ENCODE measurements at regions not wholly inside any gene's neighbourhood (a gene's known extent, or its start where the extent isn't known, plus 50 kb on each side); places are given as distances from the start of the nearest gene placed in this dataset.

- H3K27me3 ChIP-seq, result no peaks in the 10 kb centered on the region
- no peak overlapping the region for H3K4me3 ChIP-seq
- DNase-seq (ENCODE audit: extremely low spot score), result no peak
- WGBS, result no CpG with 5 or more reads among the region's 11 CpGs
- H3K36me3 ChIP-seq, result no peaks in the 10 kb centered on the region
- intact Hi-C loops (cut with DNase I), result no loop called here
- no peak for TF ChIP-seq POLR2AphosphoS5 (IDR thresholded peaks at IDR 0.05)
- TF ChIP-seq POLR2A (IDR thresholded peaks at IDR 0.05; ENCODE audit: low read depth), result no peak
- no peak for TF ChIP-seq CTCF (IDR thresholded peaks at IDR 0.05)
- no peak for TF ChIP-seq EP300 (IDR thresholded peaks at IDR 0.05)
- no peaks in the 10 kb centered on the region for H3K9me3 ChIP-seq
- H3K27ac ChIP-seq (replicated peaks in 1 of 4), result no peak overlapping the region
- no peaks in the 10 kb centered on the region for H3K4me1 ChIP-seq
Measured at GRCh38 chrY:12253756-12254155, 447.3 kb upstream of the USP9Y start.

- DNase-seq (ENCODE audit: extremely low spot score), result no peak
- Histone ChIP-seq H3K4me3 (no peak overlapping the region), H3K4me1 (no peaks in the 10 kb centered on the region), H3K27ac (replicated peaks in 1 of 4) (no peak overlapping the region), H3K36me3 (no peaks in the 10 kb centered on the region), H3K27me3 (no peaks in the 10 kb centered on the region), H3K9me3 (no peaks in the 10 kb centered on the region)
- intact Hi-C loops (cut with DNase I), result no loop called here
- WGBS, result no CpG with 5 or more reads among the region's 4 CpGs
- no peak for TF ChIP-seq POLR2A (IDR thresholded peaks at IDR 0.05; ENCODE audit: low read depth)
- no peak for TF ChIP-seq CTCF (IDR thresholded peaks at IDR 0.05)
- no peak for TF ChIP-seq POLR2AphosphoS5 (IDR thresholded peaks at IDR 0.05)
- TF ChIP-seq EP300 (IDR thresholded peaks at IDR 0.05), result no peak
Measured at GRCh38 chrY:12271162-12271561, 429.9 kb upstream of the USP9Y start.

GRCh38 chrY:12285608-12286007, 415.4 kb upstream of the USP9Y start:
- no peak overlapping the region for H3K4me3 ChIP-seq
- H3K36me3 ChIP-seq, result no peaks in the 10 kb centered on the region
- WGBS, result no CpG with 5 or more reads among the region's 5 CpGs
- H3K27ac ChIP-seq (replicated peaks in 1 of 4), result no peak overlapping the region
- H3K9me3 ChIP-seq, result no peaks in the 10 kb centered on the region
- H3K4me1 ChIP-seq, result no peaks in the 10 kb centered on the region
- DNase-seq (ENCODE audit: extremely low spot score), result no peak
- H3K27me3 ChIP-seq, result no peaks in the 10 kb centered on the region
- intact Hi-C loops (cut with DNase I), result no loop called here
- TF ChIP-seq EP300 (IDR thresholded peaks at IDR 0.05) (no peak), POLR2A (IDR thresholded peaks at IDR 0.05; ENCODE audit: low read depth) (no peak), CTCF (IDR thresholded peaks at IDR 0.05) (no peak), POLR2AphosphoS5 (IDR thresholded peaks at IDR 0.05) (no peak)

- no peaks in the 10 kb centered on the region for H3K27me3 ChIP-seq
- H3K4me1 ChIP-seq, result no peaks in the 10 kb centered on the region
- H3K36me3 ChIP-seq, result no peaks in the 10 kb centered on the region
- intact Hi-C loops (cut with DNase I), result no loop called here
- no peak for DNase-seq (ENCODE audit: extremely low spot score)
- TF ChIP-seq CTCF (IDR thresholded peaks at IDR 0.05), result no peak
- TF ChIP-seq EP300 (IDR thresholded peaks at IDR 0.05), result no peak
- no peak for TF ChIP-seq POLR2AphosphoS5 (IDR thresholded peaks at IDR 0.05)
- TF ChIP-seq POLR2A (IDR thresholded peaks at IDR 0.05; ENCODE audit: low read depth), result no peak
- no peak overlapping the region for H3K4me3 ChIP-seq
- no CpG with 5 or more reads among the region's 3 CpGs for WGBS
- H3K9me3 ChIP-seq, result no peaks in the 10 kb centered on the region
- H3K27ac ChIP-seq (replicated peaks in 1 of 4), result no peak overlapping the region
Measured at GRCh38 chrY:12288919-12289318, 412.1 kb upstream of the USP9Y start.

GRCh38 chrY:12289415-12289814, 411.6 kb upstream of the USP9Y start:
- Histone ChIP-seq H3K4me3 (no peak overlapping the region), H3K36me3 (no peaks in the 10 kb centered on the region), H3K9me3 (no peaks in the 10 kb centered on the region), H3K27me3 (no peaks in the 10 kb centered on the region), H3K27ac (replicated peaks in 1 of 4) (no peak overlapping the region), H3K4me1 (no peaks in the 10 kb centered on the region)
- intact Hi-C loops (cut with DNase I), result no loop called here
- DNase-seq (ENCODE audit: extremely low spot score), result no peak
- TF ChIP-seq POLR2A (IDR thresholded peaks at IDR 0.05; ENCODE audit: low read depth) (no peak), EP300 (IDR thresholded peaks at IDR 0.05) (no peak), CTCF (IDR thresholded peaks at IDR 0.05) (no peak), POLR2AphosphoS5 (IDR thresholded peaks at IDR 0.05) (no peak)
- no CpG with 5 or more reads among the region's 1 CpG for WGBS
